SK-N-DZ (cell line): ENCODE measurements at regions not wholly inside any gene's neighbourhood (a gene's known extent, or its start where the extent isn't known, plus 50 kb on each side); places are given as distances from the start of the nearest gene placed in this dataset.

Source experiments
- DNase-seq: peaks from one replicate; pipeline ENCODE4 v3.0.0-alpha.2; 2015; ENCODE audit warnings: low spot score

DNA sequence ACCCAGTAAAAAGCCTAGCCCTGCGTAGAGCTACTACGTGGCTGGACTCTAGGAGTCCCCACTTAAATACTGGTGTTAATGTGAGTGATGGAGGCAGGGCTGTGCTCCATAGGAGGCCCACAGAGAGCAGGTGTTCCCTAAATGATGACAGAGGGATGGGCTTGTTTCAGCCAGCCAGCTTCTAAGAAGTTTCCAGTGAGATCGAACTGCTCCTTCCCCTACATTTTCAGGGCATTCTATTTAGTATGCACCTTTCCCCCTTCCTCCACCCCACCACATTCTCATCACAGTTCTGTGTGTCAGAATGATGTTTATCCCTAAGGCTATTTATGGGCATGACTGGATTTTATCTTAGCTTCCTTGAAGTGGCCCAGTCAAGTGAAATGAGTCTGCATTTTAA, 213.0 kb downstream of the TRIB2 start:
- DNase-seq, result no peak

DNA sequence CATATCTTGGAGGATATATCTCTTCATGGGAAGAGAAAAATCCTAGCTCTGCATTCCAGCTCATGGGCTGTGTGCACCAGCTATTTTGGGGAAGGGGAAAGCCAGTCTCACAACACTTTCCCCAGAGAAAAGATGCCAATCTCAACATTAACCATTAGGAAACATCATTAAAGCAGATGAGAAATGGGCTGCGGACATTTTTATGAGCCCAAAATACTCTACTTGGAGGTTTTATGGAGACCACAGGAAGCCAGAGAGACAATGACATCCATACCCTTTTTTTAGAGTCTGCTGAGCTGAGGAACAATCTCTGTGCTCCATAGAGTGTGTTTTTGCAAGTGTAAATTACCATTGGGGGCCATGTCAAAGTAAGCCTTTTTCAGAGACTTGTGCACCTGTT, 213.7 kb downstream of the TRIB2 start:
- no peak for DNase-seq

DNA sequence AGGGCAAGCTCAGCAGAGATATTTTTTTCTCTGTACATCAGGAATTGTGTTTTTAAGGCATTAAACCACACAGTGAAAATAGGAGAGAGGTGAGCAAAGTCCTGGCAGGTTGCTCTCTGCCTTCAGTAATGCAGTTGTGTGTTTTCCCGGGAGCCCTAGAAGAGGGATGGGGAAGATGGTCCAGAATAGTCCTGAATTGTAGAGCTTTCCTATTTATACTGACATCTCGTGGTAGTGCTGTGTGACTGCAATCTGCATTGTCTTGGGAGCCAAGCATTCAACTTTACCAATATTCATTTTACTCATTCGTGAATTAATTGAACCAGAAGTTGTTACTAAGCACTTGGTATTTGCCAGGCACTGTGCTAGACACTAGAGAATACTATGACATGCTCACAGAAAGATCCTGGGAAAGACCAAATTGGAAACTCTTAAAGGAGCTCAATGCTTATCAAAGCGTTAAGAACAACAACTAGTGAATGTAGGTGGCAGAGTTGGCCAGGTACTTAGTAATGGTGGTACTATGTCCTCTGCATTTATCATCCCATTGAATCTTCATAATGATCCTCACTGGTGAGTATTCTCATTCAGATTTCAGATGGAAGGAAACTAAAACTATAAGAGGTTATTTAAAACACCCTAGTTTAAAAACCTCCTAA, 214.6 kb downstream of the TRIB2 start:
- peak; percentile 58 for DNase-seq

DNA sequence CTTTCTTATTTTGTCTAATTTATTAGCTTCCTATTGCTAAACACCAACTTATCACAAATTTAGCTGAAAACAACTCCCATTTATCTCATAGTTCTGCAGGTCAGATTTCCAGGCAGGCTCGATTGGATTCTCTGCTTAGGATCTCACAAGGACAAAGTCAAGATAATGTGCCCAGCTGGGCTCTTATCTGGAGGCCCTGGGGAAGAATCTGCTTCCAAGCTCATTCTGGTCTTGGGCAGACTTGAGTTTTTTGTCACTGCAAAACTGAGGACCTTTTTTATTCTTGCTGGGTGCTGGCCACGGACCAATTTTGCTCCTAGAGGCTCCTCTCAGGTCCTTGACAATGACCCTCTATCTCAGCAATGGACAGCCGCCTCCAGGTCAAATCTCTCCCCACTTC, 215.5 kb downstream of the TRIB2 start:
- DNase-seq, result peak; percentile 84

DNA sequence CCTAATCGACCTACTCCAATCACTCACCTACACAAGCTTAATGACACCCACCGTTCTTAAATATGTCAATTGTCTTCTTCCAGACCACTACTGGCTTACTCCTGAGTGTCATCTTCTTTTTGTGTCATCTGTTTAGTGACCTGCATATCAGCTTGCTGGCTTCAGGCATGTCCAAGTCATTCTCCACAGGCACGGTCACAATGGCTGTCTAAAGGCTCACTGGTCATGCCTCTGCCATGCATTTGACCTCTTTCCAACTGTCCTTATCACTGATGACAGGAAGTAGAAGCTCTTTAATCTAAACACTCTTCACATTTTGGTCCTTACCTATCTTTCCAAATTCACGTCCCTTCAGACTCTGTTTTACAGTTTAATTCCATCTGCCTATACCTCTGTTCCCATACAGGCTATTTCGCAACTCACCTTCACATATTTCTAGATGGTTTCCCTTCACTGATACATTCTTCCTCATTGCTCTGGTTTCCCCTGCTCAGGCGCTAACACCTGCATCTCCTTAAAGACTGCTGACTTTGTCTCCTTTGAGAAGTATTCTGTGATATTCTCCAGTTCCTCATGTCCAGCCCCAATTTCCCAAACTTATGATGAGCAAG, 217.5 kb downstream of the TRIB2 start:
- DNase-seq, result no peak

DNA sequence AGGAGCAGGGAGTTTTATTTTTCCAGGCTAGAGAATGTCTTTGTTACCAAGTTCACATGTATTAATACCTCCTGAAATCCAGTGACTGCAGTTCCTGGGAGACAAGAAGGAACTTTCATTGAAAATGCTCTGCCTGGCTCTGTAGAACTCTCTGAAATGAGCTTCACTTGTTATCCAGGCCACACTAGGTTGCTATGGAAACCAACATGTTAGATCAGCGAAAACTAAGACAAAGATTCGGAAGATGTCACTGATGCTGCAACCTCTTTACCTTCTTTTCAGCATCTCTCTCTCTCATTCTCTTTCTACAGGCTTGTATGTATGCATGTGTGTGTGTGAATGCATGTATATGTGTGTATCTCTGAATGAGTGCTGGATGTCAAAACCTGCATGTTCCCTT, 218.5 kb downstream of the TRIB2 start:
- DNase-seq, result peak; percentile 16

DNA sequence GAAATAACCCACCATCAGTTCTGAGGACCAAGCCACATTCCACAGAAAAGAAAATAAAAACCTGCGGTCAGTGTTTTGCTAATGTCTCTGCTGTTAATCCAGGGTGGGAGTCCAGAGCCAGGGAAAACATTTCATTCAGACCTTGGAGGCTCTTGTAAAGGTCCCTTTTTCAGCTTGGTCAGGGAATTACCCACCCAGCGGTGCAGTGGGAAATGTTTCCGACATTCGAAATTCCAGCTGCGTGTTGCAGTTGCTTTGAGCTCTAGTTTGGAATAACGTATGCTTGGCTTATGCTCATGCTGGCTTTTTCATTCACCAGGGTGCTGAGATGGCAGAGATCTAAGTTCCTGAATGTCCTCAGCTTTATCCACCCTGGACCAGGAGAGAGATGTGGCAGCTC, 219.1 kb downstream of the TRIB2 start:
- no peak for DNase-seq

DNA sequence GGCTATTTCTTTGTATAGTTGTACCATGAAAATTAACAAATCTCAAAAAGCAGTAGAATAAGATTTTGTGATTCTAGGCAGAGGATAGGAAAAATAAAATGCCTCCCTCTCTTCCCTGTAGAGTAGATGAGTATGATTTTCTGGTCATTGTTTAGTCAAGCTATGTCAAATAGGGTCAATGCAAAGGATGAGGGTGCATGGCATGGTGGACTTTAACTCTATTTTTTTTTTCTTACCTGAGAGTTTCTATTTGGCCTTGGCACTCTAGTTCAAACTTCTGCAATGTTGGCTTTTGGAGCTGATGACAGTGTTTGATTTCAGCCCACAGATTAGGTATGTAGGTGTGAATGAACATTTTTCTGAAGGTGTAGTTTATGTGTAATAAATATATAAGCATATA, 224.5 kb downstream of the TRIB2 start:
- DNase-seq, result no peak

DNA sequence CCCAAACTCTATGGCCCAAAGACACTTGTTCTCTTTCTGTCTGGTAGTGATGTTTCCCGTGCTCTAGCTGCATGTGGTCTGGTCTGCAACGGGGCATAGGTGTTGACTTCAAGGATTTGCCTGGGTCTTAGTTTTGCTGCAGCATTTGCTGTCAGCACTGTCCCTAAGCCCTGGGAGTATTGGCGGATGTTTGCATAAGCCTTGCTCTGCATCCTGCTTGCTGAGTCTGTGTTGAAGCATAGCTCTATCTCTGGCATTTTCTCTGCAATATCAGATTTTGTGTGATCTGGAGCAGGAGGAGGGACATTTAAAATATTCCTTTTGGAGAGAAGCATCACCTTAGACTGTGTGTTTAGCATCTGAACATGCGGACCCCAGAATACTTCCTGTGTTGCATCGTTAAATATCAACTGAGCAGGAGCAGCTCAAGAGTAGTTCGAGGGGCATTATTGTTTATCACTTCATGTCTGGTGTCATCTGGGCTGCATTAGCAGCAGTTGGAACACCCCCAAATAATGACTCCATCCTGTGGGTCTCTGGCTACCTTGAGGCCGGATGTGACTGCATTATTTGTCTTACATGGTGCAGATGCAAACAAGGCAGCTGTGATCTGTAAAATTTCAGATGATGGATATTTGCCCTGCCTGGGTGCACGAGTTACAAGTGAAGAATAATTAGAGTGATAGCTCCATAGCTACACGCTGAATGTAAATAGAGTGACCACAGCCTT, 231.7 kb downstream of the TRIB2 start:
- DNase-seq, result no peak

DNA sequence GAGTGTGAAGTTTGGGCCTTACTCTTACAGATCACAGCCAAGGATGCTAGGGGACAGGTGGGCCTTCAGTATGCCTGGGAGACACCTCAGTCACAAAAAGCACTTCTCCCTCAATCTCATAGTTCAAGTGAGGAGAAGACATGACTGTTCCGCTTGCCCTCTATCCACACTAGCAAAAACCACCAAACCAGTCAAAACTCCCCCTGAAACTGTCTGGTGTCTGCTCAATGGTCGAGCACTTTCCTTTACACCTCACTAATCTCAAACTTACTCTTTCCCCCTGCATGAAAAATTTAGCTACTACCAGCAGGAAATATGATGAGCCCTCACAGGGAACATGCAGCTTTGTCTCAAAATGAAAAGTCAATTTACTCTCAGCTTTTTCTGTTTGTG, 232.2 kb downstream of the TRIB2 start:
- DNase-seq, result no peak

DNA sequence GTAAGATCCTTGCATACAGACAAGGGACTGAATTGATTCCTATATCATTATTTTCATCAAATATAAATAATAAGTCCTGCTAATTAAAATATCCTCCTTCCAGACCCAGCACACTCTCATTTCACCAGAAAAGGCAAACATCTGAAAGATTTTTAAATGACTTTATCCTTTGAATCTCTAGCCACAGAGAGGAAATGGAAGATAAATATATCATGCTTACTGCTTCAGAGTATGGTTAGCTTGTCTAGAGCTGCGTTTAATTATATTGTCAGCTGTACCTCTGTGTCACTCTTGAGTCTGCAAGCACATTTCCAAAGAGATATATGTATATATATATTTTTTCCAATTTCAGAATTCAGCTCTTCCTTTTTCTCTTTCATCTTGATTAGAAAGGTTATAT, 232.7 kb downstream of the TRIB2 start:
- no peak for DNase-seq

DNA sequence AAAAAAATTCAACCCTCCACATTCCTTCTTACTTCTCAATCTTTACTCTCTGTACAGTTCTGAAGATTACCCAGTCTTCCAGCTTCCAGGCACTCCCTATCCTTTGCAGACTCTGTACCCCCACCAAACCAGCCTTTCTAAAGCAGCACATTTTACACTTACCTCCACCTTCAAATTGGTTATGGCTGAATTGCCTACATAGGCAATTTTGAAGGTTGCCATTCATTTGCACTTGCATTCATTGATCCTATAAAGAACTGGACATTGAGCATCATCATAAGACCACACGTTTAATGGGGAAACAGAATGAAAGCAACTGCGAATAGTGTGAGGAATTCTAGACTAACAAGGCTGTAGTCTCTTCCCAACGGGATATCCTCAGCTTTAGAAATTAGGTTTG, 233.4 kb downstream of the TRIB2 start:
- DNase-seq, result no peak

DNA sequence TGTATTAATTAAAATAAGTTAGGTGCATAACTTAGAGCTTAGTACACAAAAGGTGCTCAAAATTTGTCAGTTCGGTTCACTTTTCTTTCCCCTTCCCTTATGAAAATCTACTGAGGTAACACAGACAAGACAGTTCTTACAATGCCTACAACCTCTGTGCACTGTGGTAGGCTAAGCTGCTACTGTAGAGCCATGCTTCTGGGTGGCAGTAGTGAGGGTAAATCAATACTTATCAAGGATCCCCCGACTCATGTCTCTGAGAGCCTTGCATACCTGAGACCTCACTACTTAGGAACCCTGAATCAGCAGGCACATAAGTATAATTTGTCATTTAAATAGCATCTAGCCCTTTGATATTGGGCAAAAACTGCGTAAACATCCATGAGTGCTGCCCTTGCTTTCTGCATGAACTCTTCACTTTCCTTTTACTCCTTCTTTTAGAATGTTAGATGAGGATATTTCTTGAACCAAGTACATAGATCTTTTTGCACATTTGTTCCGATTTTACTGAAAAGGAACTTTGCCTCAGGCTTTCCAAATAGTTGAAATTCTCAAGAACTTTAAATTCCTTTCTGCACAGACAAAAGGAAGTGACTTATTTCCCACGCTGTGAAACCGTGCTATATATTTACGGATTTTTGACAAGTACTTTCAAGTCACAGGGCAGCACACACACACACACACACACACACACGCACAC, 234.4 kb downstream of the TRIB2 start:
- DNase-seq, result no peak

DNA sequence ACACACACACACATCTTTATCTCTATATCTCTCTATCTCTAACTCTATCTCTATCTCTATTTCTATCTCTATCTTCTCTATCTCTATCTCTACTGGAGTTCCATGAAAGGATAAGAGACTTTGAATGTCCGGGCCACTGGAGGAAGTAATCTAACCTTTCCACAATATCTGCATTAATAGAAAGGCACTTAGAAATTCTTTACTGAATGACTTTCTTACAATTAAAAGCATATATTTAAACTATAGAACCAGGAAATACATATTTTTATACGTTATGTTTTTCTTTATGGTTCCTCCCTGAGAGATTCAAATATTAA, 234.9 kb downstream of the TRIB2 start:
- DNase-seq, result no peak

DNA sequence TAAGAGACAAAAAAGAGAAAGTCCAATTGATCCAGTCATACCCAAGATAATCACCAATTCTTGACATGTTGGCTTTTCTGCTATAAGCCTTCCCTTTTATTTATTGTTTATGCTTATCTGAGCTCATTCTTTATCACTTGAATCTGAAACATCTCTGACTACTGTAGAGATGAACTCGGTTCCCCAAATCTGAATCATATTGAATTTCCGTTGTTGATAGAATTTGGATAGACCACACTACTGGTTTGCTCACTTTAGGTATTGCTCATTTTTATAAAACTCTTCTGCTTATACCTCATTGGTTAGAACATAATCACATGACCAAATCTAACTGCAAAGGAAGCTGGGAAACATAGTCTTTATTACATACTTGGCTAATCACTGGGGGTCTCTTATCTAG, 236.9 kb downstream of the TRIB2 start:
- no peak for DNase-seq

DNA sequence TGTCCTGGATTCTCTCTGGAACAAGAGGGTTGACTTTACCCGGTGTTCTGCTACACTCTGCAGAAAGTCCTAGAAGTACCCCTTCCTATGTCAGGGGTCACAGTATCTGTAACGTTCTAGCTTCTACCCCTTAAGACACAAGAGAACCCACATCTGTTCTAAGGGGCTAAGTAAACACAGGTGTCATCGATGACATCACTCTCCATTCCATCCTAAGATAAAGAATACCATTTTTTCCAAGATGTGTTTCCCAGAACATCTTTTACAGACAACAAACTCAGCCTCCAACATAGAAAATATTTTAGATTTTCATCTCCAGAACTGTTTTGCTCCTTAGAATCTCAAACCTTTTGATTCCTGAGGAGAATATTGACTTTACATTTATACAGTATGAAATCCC, 239.1 kb downstream of the TRIB2 start:
- no peak for DNase-seq

DNA sequence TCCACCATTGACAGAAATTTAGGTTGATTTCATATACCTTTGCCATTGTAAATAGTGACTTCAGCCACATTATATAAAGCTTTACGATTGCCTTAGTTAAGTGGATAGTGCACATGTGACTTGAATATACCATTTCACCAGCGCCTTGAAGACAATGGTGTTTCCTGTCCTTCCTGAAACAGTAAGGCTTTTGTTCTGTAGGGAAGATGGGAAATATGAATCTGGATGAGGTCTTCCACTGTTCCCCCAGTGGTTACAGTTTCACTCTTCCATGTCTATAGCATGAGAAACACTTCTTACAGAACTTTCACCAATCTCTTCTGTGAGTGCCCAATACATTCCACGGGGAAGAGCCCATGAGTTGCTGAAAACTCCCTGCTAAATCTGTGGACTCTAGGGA, 240.5 kb downstream of the TRIB2 start:
- DNase-seq, result no peak

DNA sequence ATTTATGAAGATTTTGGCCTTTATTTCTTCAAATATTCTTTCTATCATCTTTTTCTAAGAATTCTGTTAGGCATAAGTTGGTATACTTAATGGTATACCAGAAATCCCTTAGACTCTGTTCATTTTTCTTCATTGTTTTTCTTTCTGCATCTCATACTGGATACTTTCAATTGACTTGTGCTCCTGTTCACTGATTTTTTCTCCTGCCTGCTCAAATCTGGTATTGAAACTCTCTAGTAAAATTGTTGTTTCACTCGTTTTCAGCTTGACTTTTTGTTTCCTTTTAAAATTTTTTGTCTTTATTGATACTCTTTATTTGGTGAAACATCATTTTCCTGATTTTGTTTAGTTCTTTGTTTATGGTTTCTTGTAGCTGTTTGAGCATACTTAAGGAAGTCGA, 243.2 kb downstream of the TRIB2 start:
- DNase-seq, result no peak

DNA sequence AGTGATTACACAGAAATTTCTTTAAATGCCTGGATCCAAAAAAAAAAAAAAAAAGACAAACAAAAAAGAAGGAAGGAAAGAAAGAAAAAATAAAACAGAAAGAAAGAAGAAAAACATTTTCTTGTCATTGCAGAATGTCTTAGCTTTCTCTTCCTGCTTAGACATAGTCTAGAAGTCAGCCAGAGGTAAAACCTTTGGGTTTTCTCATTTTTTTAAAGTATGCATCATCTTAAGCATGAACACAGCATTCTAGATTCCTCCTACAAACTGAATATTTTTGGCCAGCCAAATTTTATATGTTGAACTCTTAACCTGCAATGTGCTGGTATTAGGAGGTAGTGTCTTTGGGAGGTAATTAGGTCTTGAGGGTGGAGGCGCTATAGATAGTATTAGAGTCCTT, 243.9 kb downstream of the TRIB2 start:
- DNase-seq, result no peak

DNA sequence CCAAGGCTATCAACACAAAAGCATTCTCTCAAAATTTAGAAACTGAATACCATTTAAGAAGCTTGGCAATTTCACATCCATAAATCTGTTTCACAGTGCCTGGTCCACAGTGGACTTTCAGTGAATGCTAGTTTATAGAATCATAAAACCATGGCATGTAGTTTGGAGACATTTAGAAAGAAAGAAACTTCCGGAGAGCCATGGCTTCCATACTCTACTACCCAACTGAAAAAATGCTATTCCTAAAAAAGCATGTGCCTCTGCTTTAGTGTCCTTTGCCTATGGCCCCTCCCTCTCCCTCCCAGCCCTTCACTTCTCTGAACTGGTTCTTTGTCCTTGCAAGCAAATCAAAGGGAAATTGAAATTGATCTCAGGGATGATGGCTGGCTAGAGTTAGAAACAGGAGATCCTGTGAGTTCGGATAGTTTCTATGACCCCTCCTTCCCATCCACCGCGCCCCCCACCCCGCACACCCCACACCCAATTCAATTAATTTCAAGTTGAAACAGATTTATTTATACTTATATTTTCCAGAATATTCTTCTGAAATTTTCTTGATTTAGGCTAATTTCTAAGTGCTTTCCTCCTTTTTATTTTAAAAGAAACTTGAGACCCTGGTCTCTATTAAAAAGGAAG, 248.3 kb downstream of the TRIB2 start:
- DNase-seq, result no peak

DNA sequence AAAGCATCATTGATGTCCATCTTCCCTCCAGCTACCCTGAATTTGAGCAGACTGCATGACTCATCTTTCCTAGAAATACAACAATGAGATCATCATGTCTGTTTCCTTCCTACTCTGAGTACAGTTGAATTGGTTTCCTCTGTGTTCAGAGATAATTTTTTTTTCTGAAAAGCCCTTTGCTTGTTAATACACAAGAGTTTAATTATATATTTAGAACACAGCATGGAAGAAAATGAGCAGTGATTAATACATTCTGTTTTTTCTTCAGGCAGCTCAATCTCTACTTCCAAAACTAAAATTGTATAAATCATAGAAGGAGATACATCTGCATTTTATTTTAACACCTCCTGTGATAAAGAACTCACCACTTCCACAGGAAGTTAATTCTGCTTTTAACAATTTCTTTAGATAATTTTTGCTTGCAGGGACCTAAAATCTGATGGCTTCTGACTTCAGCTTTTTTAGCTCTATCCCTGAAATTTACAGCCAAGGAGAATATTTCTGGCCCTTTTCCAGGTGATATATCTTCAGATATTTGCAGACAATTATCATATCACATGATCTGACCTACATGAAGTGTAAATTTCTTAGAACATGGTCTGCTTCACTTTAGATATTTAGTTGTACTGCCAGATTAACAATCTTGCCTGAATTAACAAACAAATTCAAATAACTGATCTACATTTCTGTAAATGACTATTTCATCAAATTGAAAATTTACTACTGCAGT, 249.0 kb downstream of the TRIB2 start:
- no peak for DNase-seq

DNA sequence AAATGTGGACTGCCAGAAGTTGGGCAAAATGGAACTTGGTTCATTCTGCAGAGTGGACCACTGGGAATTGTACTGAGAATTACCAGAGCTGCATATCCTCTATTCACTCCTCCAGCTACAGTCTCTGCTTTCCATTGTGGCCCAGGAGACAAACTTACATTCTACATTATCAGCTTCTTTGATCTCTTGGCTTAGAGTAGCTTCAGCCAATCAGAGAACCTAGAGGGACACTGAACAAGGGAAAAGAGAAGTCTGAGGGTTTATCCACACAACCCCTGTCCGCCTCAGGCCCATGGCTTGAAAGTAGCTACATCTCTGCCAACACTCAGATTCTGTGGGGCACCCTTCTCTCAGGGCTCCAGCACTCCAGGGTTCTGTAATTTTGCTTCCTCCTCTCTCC, 251.1 kb downstream of the TRIB2 start:
- DNase-seq, result peak; percentile 11
